Amniotic stem cell (primary cell): ENCODE measurements at regions not wholly inside any gene's neighbourhood (a gene's known extent, or its start where the extent isn't known, plus 50 kb on each side); places are given as distances from the start of the nearest gene placed in this dataset.

ENCODE experiments used
- DNase-seq: peaks from one replicate; lab custom pipeline; 2025; lab: John Stamatoyannopoulos, UW

DNA sequence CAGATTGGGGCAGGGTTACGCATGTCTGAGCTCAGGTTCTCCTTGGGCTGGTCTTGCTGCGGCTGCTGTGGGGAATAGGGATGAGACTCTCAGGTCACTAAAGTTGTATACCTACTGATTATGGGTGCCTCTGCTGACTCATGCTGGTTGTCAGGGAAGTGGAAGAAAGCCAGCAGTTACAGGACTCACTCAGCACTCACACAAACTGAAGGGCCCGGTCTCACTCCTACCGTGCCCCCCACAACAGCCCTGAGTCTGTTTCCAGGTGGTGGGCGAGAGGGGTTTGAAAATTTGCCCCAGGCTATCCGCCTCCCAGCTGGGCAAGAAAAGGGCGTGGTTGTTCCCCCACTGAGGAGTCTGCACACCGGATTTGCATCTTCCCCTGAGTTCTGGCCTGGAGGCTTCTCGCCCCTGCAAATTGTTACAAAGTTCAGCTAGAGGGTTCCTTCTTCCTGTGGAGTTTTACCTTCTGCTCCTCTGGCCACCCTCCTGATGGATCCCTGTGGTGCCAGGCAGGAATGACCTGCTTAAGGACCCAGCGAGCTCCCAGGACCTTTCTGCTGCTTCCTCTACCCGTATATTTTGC, 659.2 kb downstream of the HDGFL1 start:
- DNase-seq, result no peak

DNA sequence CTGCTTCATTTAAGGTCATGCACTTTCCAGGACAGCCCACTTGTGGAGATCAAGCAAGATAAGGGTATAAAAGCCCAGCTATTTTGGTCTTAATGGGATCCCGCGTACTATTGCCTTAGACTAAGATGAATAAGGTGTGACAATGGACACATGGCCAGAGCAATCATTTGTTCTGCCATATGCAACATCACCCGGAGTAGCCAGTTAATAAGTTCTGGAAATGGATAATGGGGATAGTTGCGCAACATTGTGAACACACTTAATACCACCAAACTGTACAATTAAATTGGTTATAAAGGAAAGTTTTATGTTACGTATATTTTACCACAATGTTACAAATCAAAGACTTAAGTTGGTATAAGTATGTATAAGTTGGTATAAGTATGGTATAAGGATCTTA, 674.5 kb downstream of the HDGFL1 start:
- no peak for DNase-seq

DNA sequence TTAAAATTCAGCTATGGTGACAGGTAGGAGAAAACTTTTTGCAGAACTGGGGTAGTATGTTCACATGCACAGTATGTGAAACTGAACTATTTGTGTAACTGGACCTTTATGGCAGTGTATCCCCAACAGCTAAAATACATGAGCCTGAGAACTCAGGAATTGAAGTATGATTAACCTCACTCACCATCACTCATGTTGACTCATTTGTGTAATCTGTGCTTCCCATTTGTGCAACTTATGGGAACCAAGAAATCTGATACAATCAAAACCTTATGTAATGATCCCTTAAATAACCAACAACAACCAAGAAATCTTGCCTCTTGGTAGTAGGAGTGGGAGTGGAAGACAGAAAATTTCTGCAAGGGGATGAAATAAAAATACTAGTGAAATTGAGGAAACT, 674.9 kb downstream of the HDGFL1 start:
- DNase-seq, result no peak

DNA sequence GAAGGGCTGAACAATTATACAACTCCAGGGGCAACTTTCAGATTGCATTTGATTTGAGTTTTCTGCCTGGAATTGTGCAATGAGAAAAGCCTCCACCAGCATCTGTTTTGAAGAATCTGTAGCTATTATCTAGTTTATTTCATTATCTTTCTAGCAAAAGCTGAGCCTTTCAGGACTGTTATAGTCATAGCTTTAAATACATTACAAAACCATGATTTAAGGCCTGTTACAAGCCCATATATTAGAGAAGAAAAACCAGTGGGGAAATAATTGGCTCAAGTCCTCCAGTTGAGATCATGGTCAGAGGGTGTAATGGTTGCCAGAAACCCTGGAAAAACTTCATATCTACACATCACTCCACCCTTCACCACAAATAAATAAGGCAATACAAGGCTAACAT, 676.2 kb downstream of the HDGFL1 start:
- no peak for DNase-seq

DNA sequence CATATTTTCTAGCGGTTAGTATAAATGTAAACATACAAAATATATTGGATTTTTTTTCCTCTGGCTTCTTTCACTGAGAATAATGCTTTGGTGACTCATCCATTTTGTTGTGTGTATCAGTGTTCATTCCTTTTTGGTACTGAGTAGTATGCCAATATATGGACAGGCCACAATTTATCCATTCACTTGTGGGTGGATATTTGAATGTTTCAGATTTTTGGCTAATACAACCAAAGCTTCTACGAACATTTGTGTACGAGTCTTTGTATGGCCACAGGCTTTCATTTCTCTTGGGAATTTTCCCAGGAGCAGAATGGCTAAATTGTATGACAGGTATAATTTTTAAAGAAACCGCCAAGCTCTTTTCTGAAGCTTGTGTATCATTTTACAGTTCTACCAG, 677.5 kb downstream of the HDGFL1 start:
- DNase-seq, result no peak

DNA sequence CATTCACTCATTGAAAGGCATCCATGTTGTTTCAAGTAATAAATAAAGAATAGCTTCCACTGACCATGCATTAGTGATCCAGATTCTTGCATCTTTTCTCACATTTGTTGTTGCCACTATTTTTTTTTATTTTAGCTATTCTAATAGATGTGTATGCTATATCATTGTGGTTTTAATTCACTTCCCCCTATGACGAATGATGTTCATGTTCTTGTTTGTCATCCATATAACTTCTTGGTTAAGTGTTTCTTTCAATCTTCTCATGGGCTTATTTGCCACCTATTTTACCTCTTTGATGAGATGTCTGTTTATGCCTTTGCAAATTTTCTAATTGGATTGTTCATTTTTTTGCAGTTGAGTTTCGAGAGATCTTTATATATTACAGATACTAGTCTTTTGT, 681.2 kb downstream of the HDGFL1 start:
- DNase-seq, result no peak

DNA sequence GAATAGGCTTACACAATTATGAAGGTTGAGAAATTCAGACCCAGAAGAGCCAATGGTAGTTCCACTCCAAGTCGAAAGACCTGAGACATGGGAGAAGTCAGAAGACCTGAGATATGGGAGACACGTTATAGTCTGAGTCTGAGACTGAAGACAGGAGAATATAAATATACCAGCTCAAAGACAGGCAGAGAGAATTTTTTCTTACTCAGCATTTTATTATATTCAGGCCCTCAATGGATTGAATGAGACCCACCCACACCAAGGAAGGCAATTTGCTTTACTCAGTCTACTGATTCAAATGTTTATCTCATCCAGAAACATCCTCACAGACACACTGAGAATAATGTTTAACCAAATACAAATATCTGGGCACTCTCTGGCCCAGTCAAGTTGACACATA, 693.5 kb downstream of the HDGFL1 start:
- no peak for DNase-seq

DNA sequence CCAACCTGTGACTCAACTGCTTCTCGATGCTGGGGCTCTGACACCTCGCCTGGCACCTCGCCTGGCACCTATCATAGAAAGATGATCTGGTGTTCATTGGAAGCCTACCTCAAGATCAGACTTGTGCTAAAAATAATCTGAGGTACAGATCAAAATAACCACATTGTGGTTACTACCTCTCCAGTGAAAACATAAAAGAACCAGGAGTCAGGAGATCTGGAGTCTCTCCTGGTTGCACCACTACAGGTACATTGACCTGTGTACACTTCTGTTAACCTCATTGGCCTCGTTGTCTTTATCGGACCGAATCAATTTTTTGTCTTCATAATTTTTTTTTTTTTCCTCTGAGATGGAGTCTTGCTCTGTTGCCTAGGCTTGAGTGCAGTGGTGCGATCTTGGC, 695.9 kb downstream of the HDGFL1 start:
- no peak for DNase-seq

DNA sequence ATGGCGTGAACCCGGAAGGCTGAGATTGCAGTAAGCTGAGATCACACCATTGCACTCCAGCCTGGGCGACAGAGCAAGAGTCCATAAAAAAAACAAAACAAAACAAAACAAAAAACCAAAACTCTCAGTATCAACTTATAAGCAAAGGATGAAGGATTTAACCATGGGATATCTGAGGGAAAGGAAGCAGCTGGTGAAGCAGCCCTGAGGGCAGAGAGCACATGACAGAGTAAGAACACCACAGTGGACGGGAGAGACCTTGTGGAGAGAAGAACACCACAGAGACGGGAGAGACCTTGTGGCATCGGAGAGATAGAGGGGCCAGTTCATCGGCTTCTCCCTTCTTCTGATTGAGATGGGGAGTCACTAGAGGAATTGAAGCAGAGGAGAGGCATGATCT, 697.2 kb downstream of the HDGFL1 start:
- no peak for DNase-seq

DNA sequence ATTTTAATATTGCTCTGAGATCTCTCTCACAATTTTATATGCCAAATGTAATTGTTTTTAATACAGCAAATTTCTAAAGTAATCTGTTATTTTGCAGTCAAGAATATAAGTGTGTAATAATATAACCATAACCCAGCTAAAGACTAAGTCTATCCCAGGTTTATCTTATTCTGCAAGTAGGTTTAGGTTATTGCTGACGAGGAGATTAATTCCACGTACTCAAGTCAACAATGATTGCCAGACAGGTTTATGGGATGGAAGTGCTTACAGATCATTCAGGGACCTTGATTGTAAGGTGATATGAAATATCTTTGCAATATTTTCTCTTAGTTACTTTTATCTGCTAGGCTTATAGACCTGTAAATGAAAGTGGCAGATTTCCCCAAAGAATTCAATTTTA, 698.3 kb downstream of the HDGFL1 start:
- no peak for DNase-seq

DNA sequence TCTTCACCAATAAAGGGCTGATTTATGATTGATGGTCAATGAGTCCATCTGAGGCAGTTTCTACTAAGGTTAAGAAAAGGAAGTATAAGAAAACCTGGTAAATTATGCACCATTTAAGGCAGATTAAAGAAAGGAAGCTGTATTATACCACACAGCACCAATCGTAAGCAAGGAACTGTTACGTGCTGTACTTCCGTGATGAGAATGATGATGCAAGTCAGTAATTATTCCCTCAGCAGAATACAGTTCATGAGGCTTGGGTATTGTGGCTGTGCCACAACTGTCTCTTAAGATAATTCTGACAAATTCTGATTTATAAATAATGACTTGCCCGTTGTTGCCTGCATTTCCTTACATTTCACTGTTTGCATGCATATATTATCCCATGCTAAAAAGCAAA, 699.0 kb downstream of the HDGFL1 start:
- no peak for DNase-seq

DNA sequence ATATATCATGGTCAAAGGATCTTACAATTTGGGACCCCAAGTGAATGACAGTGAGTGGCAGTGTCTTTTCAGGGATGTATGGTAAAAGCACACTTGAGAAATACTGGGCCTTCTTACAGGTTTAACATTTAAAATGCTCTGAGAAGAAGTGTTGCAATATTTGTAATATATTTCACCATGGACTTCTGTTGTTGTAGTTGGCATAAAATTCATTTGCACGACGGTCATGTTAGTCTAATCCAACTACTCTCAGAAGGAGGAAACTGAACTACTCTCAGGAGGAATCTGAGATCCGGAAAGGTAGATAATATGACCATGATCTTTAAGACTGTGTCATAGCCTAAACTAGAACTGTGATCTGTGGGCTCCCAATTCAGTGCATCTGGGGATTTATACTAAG, 700.1 kb downstream of the HDGFL1 start:
- no peak for DNase-seq

DNA sequence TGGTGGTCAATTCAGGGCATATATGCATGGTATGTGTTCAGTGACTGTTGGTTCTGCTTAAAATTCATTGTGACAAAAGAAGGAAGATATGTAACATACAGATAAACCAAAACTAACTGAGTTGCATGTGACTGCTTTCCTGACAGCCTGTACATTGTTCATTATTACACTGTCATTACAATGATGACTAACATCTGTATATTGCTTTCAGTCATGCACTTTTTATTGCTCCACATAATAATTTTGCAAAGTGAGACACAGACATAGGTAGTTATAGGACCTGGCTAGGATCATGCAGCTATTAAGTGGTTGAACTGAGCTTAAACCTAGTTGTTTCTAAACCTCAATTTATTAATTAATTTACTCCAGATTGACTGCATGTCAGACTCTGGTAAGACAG, 703.2 kb downstream of the HDGFL1 start:
- DNase-seq, result no peak

DNA sequence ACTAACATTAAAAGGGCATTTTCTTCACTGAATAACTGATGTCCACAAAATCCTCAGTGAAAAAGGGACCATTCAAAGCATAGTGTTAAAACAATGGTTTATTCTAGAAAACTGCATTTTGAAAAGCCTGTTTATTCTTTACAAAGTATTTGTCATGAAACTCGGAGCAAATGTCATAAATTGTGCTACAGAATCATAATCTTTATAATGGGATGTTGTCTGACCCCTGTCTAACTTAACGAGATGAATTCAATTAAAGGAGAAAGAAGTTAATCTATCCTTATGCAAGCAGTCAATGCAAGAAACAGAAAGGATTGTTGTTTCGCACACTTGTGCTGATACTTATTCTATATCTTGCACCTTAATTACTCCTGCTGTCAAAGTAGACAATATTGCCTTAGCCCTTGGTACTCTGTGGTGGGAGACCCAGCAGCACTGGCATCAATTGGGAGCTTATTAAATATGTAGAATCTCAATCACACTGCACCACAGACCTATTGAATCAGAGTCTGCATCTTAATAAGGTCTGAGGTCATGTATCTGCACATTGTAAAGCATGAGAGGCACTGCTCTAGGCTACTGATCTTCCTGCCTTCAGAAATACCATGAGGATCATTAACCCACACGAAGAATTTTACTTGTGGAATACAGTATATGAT, 708.3 kb downstream of the HDGFL1 start:
- DNase-seq, result no peak

DNA sequence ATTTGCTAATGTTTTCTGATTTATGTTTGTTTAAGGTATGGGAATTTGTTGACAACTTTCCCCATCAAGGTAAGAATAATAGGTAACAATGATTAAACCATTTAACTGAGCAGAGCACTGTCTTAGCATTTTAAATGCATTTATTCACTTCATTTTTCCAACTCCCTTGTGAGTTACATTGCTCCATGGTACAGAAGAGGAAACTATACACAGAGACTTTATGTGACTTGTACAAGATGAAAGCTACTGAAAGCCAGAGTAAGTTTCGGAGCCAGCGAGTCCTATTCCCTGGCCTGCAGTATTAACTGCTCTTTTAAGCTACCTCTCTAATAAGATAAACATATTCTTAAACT, 708.8 kb downstream of the HDGFL1 start:
- no peak for DNase-seq

DNA sequence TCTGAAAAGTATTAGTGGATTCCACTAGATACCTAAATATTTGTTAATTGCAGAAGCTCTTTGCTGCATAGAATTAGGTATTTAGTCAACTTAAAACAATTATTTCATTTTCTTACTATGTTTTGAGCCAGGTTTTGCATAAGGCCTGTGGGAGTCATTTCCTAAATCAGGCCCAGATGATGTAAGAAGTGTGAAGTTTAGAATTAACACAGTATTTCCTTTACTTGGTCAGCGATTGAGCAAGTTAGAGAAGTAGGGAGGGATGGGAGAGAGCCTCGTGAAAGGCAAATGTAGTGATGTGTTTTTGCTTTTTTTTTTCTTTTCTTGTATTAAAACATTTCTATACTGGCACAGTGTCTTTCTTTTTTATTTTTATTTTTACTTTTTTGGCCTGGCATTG, 711.1 kb downstream of the HDGFL1 start:
- DNase-seq, result no peak

DNA sequence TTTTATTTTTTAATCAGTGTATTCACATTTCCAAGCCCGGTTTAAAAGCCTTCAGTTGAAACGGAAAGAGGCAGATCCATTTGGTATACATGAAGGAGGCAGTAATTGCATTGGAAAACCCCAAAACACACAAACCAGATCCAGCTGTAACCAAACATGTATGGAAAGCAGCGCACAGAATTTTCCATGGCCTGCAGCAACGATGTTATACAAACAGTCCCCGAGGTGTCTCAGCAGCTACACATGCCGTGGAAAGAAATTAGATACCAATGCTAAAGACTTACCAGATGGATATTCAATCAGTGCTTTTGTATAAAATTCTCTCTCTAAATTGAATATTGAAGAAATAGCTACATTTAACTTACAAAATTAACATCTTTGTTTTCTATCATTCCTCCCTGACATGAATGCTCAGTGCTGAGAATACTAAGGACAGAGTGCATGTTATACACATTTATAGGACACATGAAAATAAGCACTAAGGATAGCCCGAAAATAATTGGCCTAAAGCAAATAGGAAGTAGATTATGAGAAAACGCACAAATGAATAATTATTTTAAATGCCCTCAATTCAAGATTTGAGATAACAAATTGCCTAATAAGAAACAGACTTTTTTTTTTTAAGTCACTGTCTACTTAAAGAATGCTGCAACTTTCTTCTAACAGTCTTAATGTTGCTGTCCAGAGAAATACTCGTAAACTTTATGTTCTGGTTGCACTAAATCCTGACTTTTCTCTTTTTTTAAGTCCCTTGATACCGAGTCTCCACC, 713.1 kb downstream of the HDGFL1 start:
- DNase-seq, result no peak

DNA sequence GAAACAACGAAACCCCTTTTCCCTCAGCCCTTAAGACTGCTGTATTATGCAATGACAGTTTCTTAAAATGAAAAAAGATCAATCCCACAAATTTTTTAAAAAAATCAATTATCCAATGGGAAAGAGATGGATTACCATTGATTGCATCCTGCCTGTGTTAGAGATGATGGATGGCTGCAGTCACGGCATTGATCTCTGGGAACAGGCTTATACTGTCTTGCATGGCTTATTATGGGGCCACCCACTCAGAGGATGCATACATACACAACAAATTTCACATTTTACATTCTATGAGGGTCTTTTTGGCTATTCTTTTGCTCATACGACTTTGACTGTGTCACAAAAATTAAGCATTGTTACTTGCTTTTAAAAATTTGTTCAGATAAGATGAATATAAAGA, 724.3 kb downstream of the HDGFL1 start:
- no peak for DNase-seq

DNA sequence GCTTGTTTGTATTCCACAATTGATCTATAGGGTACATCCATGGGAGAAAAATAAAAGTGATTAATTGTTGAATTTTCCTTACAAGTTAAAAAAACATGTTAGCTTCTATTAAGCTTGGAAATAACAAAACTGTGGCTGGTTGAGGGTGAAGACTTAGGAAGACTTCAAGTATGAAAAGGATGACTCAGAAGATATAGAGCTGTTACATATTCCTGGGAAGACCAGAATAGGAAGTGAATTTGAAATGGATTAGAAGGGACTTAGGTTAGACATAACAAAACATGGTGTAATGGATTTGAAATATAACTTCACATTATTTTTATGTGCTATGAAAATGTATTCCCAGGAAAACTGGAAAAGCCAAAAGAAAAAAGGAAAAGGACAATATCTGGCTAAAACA, 732.2 kb downstream of the HDGFL1 start:
- DNase-seq, result no peak

DNA sequence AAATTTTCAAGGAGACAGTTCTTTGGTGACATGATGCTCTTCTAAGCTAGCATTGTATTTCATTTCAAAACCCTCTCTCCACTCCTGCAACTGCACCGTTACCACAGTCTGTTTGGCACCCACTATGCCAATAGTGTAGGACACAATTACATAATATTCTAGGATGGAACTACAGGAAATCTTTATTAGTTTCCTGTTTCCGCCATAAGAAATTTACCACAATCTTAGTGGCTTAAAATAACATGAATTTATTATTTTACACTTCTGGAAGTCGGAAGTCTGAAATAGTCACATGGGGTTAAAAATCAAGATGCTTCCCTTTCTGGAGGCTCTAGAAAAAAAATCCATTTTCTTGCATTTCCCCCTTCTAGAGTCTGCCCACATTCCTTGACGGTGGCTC, 733.1 kb downstream of the HDGFL1 start:
- no peak for DNase-seq

DNA sequence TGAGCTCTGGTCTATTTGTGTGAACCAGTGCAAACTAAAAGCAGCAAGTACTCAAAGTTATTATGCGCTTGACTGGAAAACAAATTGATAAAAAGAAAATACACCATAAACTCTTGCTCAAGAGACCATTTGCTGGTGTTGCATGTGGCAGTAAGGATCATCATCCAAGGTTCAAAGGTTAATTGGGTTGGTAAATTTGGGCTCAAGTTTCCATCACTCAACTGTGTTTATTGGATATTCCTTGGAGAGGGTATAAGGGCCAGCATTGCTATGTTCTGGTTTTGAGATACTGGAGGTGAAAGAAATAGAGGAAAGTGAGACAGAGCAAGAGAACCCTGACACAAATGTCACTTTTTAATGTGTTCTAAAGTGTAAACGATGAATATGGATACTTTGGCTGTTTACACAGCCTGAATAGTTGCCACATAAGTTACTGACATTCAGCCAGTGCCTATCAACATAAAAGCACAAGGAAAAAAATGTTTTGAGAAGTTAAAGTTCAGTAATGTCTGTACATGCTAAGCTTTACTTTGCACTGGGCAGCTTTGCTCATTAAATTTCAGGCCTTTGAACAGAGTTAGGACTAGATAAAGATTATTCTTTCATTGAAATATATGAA, 736.1 kb downstream of the HDGFL1 start:
- no peak for DNase-seq

DNA sequence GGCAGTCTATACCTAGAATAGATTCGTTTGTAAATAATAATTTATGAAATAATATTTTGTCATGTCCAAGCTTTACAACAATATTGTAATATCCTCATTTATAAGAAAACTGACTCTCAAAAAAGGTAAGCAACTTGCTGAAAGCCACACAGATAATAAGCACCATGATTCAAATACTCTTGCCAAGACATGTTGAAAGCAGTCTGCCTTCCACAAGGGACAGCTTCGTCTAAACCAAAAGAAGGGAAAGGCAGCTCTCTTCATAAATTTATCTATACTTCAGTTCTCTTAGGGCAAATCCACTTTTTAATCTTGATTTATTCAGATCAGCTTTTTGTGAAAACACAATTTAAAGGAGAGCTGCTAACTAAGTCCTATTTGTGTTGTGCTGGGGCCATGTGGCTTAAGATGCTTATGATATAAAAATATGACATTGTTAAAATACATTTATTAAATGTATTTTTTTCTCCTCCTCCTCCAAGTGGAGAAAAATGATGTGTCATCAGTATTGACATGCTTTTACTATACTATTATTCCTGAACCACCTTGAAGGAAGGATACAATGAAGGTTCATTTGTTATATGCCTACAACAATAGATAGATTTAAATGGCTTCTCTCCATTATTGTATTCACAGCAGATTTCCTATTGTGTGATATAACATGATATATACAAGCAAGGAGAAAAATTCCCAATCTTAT, 737.0 kb downstream of the HDGFL1 start:
- no peak for DNase-seq

DNA sequence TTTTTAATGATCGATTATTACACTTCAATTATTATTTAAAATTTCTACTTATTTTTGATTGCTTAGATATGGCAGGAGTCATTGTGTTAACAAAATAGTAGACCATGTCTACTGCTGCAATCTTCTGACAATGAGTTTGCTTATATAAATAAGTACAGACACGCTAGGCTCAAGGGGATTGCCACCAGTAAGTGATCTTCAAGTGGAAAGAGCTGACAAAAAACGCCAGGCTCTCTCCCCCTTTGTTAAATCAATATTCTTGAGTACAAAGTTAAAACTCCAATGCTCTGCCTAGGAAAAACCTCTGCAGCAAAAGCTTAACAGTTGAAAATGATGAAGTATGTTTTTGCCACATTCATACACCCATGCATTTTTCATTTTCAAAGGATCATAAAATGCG, 738.1 kb downstream of the HDGFL1 start:
- DNase-seq, result no peak
